Hepatic stellate cell (primary cell): ENCODE measurements at regions not wholly inside any gene's neighbourhood (a gene's known extent, or its start where the extent isn't known, plus 50 kb on each side); places are given as distances from the start of the nearest gene placed in this dataset.

Experiments
- DNase-seq: peaks from one replicate; pipeline ENCODE4 v3.0.0; 2011; ENCODE audit warnings: low spot score

GRCh38 chr21:32134441-32135130 lies 144.3 kb downstream of the MIS18A start:
- no peak for DNase-seq

DNA sequence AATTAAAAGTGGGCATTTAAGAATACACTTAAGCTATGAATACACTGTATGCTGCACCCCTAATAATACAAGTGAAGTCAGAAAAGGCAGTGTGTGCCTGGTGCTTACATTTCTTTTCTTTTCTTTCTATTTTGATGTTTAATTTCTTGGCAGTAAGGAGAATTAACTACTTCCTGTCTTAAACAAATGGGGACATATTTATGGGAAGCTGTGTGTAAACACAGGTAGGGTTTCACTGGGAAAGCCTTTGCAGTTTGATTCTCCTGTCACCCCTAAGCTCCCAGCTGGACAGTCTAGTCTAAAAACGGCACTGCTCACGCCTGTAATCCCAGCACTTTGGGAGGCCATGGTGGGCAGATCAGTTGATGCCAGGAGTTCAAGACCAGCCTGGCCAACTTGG lies 146.0 kb downstream of the MIS18A start:
- DNase-seq: no peak

DNA sequence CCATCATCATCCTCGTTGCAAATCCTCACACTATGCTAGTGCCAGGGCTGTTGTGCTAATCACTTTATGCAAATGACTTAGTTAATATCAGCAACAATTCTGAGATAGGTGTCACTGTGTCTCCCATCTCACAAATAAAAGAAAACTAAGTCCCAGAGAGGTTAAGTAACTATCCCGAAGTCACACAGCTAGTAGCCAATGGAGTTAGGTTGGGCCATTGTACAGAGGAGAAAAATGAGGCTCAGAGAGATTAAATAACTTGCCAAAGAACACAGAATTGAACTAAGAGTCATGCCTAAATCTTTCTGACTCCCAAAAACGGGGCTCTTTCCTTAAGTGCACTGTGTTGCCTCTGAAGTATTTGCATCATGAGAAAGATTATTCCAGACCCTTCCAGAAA lies 146.4 kb downstream of the MIS18A start:
- DNase-seq: no peak

DNA sequence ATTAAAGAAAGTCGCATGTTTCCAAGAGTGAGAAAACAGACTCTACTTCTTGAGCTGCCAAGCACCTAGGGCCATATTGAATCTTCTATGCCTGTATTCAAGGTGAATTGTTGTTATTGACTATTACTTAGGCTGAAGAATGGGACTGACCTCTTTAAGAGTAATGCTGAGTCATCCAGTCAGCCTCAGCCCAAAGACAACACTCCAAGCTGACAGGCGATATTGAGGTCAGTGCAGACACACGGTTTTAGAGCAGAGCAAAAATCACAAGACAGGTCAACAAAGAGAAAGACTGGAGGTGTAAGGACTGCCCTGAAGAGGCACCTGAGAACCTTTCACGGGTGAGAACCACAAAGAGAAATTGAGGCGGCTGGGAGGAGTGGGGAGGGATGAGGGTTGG lies 146.9 kb downstream of the MIS18A start:
- no peak for DNase-seq

GRCh38 chr21:32131164-32131563 lies 147.7 kb downstream of the MIS18A start:
- no peak for DNase-seq

- no peak for DNase-seq
Observed at GRCh38 chr21:32130031-32130891, 148.6 kb downstream of the MIS18A start.

GRCh38 chr21:32127081-32127480 lies 151.8 kb downstream of the MIS18A start:
- DNase-seq: no peak

- no peak for DNase-seq
Observed at GRCh38 chr21:32122082-32122481, 156.8 kb downstream of the MIS18A start.

DNA sequence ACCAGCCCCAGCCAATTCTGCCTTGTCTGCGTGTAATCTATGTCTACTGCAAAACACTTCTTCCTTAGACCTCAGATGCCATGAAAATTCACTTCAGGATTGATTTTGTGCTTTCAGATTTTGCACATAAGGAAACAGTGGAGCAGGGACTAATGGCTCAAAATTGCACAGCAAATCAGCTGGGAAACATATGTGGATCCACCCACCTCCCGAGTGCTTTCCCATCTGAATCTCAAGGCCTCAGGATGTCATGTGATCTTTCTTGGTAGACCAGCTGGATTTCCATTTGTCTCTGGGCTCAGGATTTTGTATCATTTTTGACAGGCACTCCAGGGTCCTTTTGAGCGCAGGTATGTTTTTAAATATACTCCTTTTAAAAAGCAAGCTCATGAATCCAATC lies 158.6 kb downstream of the MIS18A start:
- DNase-seq: no peak

DNA sequence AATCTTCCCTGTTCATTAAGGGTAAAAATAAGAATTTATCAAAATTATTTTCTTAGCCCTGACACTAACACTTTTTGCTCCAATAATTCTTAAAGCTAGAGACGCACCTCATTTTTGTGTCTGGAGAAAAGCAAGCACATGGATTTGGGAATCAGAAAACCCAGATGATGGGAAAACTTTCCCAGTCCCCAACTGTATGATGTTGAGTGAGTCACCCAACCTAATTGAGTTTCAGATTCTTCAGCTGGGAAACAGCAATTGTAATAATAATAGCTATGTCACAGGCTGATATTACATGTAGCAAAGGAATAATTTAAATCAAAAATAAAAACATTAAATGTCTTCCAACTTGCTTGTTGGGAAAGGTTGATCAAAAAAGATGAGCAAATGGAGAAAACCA lies 159.0 kb downstream of the MIS18A start:
- no peak for DNase-seq

DNA sequence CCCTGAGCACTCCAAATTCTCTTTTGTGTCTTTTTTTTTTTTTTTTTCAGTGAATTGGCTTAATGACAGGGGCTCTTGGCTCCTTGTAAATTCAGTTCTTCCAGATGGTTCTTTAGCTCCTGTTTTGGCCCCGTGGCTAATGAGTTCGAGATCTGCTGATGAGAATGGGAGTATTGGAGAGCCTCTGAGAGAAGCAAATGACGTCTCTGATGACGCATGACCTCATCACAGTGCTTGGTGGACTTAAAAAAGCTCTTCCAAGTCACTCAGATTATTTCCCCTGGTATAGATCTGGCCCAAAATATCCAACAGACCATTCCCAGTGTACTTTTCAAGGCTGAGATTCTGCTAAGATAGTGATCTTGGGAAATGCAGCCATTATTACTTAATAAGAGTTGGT lies 159.5 kb downstream of the MIS18A start:
- no peak for DNase-seq

DNA sequence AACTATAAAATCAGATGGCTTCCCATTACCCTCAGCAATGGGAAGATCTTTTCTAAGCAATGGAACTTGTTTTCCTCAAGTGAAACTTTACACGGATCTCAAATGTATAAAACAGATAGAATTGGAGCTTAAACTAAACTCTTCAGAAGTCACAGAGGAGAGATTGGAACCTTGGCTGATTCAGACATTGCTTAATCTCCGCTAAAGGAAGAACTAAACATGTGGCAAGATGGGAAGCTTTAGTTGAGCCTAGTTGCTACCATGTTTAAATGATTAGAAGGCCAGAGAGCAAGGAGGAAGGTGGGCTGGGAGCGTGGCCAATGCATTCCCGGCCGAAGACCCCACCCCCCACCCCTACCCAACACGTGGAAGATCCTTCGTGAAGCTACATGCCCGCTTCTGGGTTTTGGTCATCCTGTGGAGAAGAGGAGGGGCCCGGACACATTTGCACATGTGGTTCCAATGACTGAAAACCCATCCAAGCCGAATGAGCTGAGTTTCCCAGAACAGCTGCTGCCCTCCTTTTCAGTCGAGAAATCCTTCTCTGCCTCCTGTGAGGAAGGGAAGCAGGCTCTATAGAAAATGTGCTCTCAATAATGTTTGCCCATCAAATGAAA lies 164.3 kb downstream of the MIS18A start:
- no peak for DNase-seq

- DNase-seq: no peak
Observed at GRCh38 chr21:32113486-32113885, 165.4 kb downstream of the MIS18A start.

DNA sequence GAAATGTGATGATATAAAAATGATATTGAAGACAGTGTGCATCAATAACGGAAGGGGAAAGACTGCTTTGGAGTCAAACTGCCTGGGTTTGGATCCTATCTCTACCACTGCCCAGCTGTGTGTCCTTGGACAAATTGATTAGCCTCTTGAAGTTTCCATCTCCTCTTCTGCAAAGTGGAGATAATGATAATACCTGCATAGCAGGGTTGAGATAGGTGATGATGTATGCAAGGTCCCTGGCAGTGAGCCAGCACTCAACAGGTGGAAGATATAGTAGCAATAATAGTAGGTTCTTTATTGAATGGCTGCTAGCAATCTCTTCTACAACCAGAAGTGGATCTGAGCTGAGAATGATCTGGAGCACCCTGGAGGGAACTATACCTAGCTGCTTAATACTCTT lies 166.7 kb downstream of the MIS18A start:
- DNase-seq: no peak

DNA sequence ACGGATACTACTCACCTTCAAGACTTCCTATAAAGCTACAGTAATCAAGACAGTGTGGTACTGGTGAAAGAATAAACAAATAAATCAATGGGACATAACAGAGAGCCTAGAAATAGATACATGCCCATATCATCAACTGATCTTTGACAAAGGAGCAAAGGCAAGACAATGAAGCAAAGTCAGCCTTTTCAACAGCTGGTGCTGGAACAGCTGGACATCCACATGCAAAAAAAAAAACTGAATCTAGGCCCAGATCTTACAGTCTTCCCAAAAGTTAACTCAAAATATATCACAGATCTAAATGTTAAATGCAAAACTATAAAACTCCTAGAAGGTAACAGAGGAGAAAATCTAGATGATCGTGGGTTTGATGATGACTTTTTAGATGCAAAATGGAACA lies 170.3 kb downstream of the MIS18A start:
- no peak for DNase-seq

GRCh38 chr21:32103361-32103760 lies 175.5 kb downstream of the MIS18A start:
- DNase-seq: no peak

DNA sequence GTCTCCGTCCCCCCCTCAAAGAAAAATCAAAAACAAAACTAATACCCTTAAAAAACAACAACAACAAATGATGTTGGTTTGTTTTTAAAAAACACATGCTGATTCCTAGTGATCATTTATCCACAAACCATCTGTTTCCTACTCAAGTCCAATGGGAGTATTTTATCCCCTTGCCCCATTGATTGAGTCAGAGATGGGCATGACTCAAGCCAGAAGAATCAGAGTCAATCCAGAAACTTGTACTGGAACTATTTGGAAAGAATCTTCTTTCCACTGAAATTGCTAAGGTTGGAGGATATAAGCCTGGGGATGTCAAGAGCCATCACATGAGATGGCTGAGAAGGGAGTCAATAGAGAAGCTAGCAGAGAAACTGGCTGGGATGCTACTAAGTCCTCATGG lies 176.4 kb downstream of the MIS18A start:
- DNase-seq: no peak

DNA sequence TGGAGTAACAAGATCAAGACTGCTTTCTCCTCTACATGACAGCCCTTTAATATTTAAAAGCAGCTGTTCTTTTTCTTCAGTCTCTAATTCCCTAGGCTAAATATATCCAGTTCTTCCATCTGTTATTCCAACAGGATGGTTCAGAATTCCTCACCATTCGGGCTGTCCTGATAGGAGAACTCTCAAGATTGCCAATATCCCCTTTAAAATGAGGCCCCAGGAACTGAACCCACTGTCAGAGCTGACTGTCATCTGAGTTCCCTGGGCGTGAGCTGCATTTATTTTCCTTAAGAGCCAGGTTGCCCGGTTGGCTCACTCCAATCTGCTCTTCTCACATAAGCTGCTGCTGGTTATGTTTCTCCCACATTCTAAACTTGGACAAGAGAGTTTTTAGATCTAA lies 177.6 kb downstream of the MIS18A start:
- DNase-seq: no peak

GRCh38 chr21:32100423-32100822 lies 178.4 kb downstream of the MIS18A start:
- DNase-seq: no peak

DNA sequence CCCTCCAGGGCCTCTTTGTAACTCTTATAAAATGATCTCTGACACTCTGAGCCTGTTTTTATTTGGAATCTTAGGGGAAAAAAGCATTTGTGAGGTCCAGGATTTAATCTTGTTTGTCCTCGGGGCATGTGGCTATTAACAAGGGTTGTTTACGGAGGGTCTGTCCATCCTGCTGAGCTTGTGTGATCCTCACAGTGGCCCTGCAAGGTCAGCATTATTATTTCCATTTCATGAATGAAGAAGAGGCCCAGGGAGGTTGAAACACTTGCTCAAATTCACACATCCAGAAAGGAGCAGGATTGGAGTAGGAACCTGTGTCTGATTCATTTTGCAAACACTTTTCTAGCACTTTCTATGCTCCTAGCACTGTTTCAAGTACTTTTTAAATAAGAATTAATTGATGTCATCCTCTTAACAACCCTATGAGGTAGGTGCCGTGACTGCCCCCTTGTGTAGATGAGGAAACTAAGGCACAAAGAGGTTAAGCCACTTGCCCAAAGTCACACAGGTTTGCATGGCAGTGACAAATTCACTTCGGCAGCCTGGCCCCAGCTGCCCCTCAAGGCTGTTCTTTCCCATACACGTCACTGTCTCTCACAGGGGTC lies 178.9 kb downstream of the MIS18A start:
- DNase-seq: no peak

- no peak for DNase-seq
Observed at GRCh38 chr21:32096411-32096810, 182.4 kb downstream of the MIS18A start.

- DNase-seq: peak; percentile 13
Observed at GRCh38 chr21:32094804-32095203, 184.0 kb downstream of the MIS18A start.
